Activated T-cell treated with anti-CD3 and anti-CD28 coated beads, Interleukin-2, amount 50 U/mL, for 24 hours (primary cell): ENCODE measurements at regions not wholly inside any gene's neighbourhood (a gene's known extent, or its start where the extent isn't known, plus 50 kb on each side); places are given as distances from the start of the nearest gene placed in this dataset.

ENCODE experiments used
- DNase-seq: peaks from one replicate; pipeline ENCODE4 v3.0.0-alpha.2; 2020
- H3K27ac Mint-ChIP-seq: 2 replicates; pipeline ENCODE4 v1.8.0; 2020; ENCODE audit warnings: mild to moderate bottlenecking, mixed read lengths
- H3K27me3 Mint-ChIP-seq: 2 replicates; pipeline ENCODE4 v1.8.0; 2020; ENCODE audit warnings: mixed read lengths
- H3K36me3 Mint-ChIP-seq: 2 replicates; pipeline ENCODE4 v1.8.0; 2020; ENCODE audit warnings: low read depth, mixed read lengths
- H3K4me1 Mint-ChIP-seq: 2 replicates; pipeline ENCODE4 v1.8.0; 2020; ENCODE audit warnings: low read depth, mixed read lengths
- H3K4me3 Mint-ChIP-seq: 2 replicates; pipeline ENCODE4 v1.8.0; 2020; ENCODE audit warnings: mild to moderate bottlenecking, moderate library complexity, mixed read lengths
- H3K9me3 Mint-ChIP-seq: 2 replicates; pipeline ENCODE4 v1.8.0; 2020; ENCODE audit warnings: mixed read lengths

- Mint-ChIP-seq H3K27me3 (no peaks in the 10 kb centered on the region), H3K4me1 (no peaks in the 10 kb centered on the region), H3K9me3 (no peaks in the 10 kb centered on the region), H3K36me3 (no peaks in the 10 kb centered on the region), H3K4me3 (no peak overlapping the region), H3K27ac (no peak overlapping the region)
- DNase-seq = no peak
Measured at GRCh38 chr12:87283886-87284285, 745.3 kb downstream of the C12orf50 start.

GRCh38 chr12:87283111-87283510, 746.1 kb downstream of the C12orf50 start:
- no peaks in the 10 kb centered on the region for H3K4me1 Mint-ChIP-seq
- H3K27ac Mint-ChIP-seq = no peak overlapping the region
- no peak overlapping the region for H3K4me3 Mint-ChIP-seq
- no peaks in the 10 kb centered on the region for H3K36me3 Mint-ChIP-seq
- no peaks in the 10 kb centered on the region for H3K9me3 Mint-ChIP-seq
- no peak for DNase-seq
- no peaks in the 10 kb centered on the region for H3K27me3 Mint-ChIP-seq

- no peak for DNase-seq
- no peak overlapping the region for H3K4me3 Mint-ChIP-seq
- no peaks in the 10 kb centered on the region for H3K4me1 Mint-ChIP-seq
- no peaks in the 10 kb centered on the region for H3K36me3 Mint-ChIP-seq
- H3K27me3 Mint-ChIP-seq = no peaks in the 10 kb centered on the region
- H3K27ac Mint-ChIP-seq = no peak overlapping the region
- H3K9me3 Mint-ChIP-seq = no peaks in the 10 kb centered on the region
Measured at GRCh38 chr12:87280893-87281292, 748.3 kb downstream of the C12orf50 start.

GRCh38 chr12:87280356-87280755, 748.8 kb downstream of the C12orf50 start:
- Mint-ChIP-seq H3K4me3 (no peak overlapping the region), H3K36me3 (no peaks in the 10 kb centered on the region), H3K27ac (no peak overlapping the region), H3K9me3 (no peaks in the 10 kb centered on the region), H3K4me1 (no peaks in the 10 kb centered on the region), H3K27me3 (no peaks in the 10 kb centered on the region)
- no peak for DNase-seq

- Mint-ChIP-seq H3K4me1 (no peaks in the 10 kb centered on the region), H3K27me3 (no peaks in the 10 kb centered on the region), H3K27ac (no peak overlapping the region), H3K4me3 (no peak overlapping the region), H3K9me3 (peaks cover 7% of the 10 kb centered on the region), H3K36me3 (no peaks in the 10 kb centered on the region)
- no peak for DNase-seq
Measured at GRCh38 chr12:87274594-87275245, 754.5 kb downstream of the C12orf50 start.

GRCh38 chr12:87272851-87273250, 756.4 kb downstream of the C12orf50 start:
- Mint-ChIP-seq H3K27me3 (no peaks in the 10 kb centered on the region), H3K27ac (no peak overlapping the region)

GRCh38 chr12:87270919-87271318, 758.3 kb downstream of the C12orf50 start:
- H3K4me1 Mint-ChIP-seq = no peaks in the 10 kb centered on the region
- H3K9me3 Mint-ChIP-seq = peaks cover 7% of the 10 kb centered on the region
- no peak overlapping the region for H3K4me3 Mint-ChIP-seq
- H3K27ac Mint-ChIP-seq = no peak overlapping the region
- no peaks in the 10 kb centered on the region for H3K27me3 Mint-ChIP-seq
- H3K36me3 Mint-ChIP-seq = no peaks in the 10 kb centered on the region
- DNase-seq = no peak

More at GRCh38 chr12:87272851-87273250, 756.4 kb downstream of the C12orf50 start:
- peaks cover 7% of the 10 kb centered on the region for H3K9me3 Mint-ChIP-seq
- H3K4me3 Mint-ChIP-seq = no peak overlapping the region
- no peaks in the 10 kb centered on the region for H3K4me1 Mint-ChIP-seq
- no peak for DNase-seq
- no peaks in the 10 kb centered on the region for H3K36me3 Mint-ChIP-seq

- H3K27me3 Mint-ChIP-seq = no peaks in the 10 kb centered on the region
- no peak for DNase-seq
- H3K4me1 Mint-ChIP-seq = no peaks in the 10 kb centered on the region
- peaks cover 4% of the 10 kb centered on the region for H3K9me3 Mint-ChIP-seq
- no peak overlapping the region for H3K4me3 Mint-ChIP-seq
- H3K27ac Mint-ChIP-seq = no peak overlapping the region
- H3K36me3 Mint-ChIP-seq = no peaks in the 10 kb centered on the region
Measured at GRCh38 chr12:87266305-87266704, 762.9 kb downstream of the C12orf50 start.

- H3K27ac Mint-ChIP-seq = no peak overlapping the region
- peaks cover 2% of the 10 kb centered on the region for H3K9me3 Mint-ChIP-seq
- DNase-seq = no peak
- no peaks in the 10 kb centered on the region for H3K4me1 Mint-ChIP-seq
- no peaks in the 10 kb centered on the region for H3K27me3 Mint-ChIP-seq
- H3K36me3 Mint-ChIP-seq = no peaks in the 10 kb centered on the region
- no peak overlapping the region for H3K4me3 Mint-ChIP-seq
Measured at GRCh38 chr12:87259391-87259790, 769.8 kb downstream of the C12orf50 start.

GRCh38 chr12:87254381-87255030, 774.7 kb downstream of the C12orf50 start:
- Mint-ChIP-seq H3K27ac (no peak overlapping the region), H3K4me3 (no peak overlapping the region), H3K36me3 (no peaks in the 10 kb centered on the region), H3K27me3 (no peaks in the 10 kb centered on the region), H3K9me3 (peaks cover 4% of the 10 kb centered on the region), H3K4me1 (no peaks in the 10 kb centered on the region)
- DNase-seq = no peak

GRCh38 chr12:87253157-87253556, 776.0 kb downstream of the C12orf50 start:
- DNase-seq = no peak
- H3K27ac Mint-ChIP-seq = no peak overlapping the region
- H3K27me3 Mint-ChIP-seq = no peaks in the 10 kb centered on the region
- H3K36me3 Mint-ChIP-seq = no peaks in the 10 kb centered on the region
- H3K4me1 Mint-ChIP-seq = no peaks in the 10 kb centered on the region
- H3K9me3 Mint-ChIP-seq = peaks cover 4% of the 10 kb centered on the region
- no peak overlapping the region for H3K4me3 Mint-ChIP-seq

GRCh38 chr12:87246726-87247125, 782.5 kb downstream of the C12orf50 start:
- no peak overlapping the region for H3K4me3 Mint-ChIP-seq
- H3K27me3 Mint-ChIP-seq = no peaks in the 10 kb centered on the region
- no peaks in the 10 kb centered on the region for H3K36me3 Mint-ChIP-seq
- H3K4me1 Mint-ChIP-seq = no peaks in the 10 kb centered on the region
- H3K9me3 Mint-ChIP-seq = peaks cover 3% of the 10 kb centered on the region
- DNase-seq = no peak
- no peak overlapping the region for H3K27ac Mint-ChIP-seq

- Mint-ChIP-seq H3K27ac (no peak overlapping the region), H3K4me3 (no peak overlapping the region), H3K27me3 (no peaks in the 10 kb centered on the region), H3K9me3 (peaks cover 10% of the 10 kb centered on the region), H3K4me1 (no peaks in the 10 kb centered on the region), H3K36me3 (no peaks in the 10 kb centered on the region)
- no peak for DNase-seq
Measured at GRCh38 chr12:87238466-87238865, 790.7 kb downstream of the C12orf50 start.

GRCh38 chr12:87234898-87235297, 794.3 kb downstream of the C12orf50 start:
- no peak overlapping the region for H3K4me3 Mint-ChIP-seq
- no peak overlapping the region for H3K27ac Mint-ChIP-seq
- H3K36me3 Mint-ChIP-seq = no peaks in the 10 kb centered on the region
- H3K27me3 Mint-ChIP-seq = no peaks in the 10 kb centered on the region
- H3K9me3 Mint-ChIP-seq = peaks cover 15% of the 10 kb centered on the region
- DNase-seq = no peak
- H3K4me1 Mint-ChIP-seq = no peaks in the 10 kb centered on the region

GRCh38 chr12:87233671-87234070, 795.5 kb downstream of the C12orf50 start:
- no peaks in the 10 kb centered on the region for H3K27me3 Mint-ChIP-seq
- H3K36me3 Mint-ChIP-seq = no peaks in the 10 kb centered on the region
- H3K27ac Mint-ChIP-seq = no peak overlapping the region
- DNase-seq = no peak
- no peaks in the 10 kb centered on the region for H3K4me1 Mint-ChIP-seq
- peaks cover 13% of the 10 kb centered on the region for H3K9me3 Mint-ChIP-seq
- H3K4me3 Mint-ChIP-seq = no peak overlapping the region
